ENCODE measurements at regions not wholly inside any gene's neighbourhood (a gene's known extent, or its start where the extent isn't known, plus 50 kb on each side); places are given as distances from the start of the nearest gene placed in this dataset.

- TF ChIP-seq CTCF (IDR thresholded peaks at IDR 0.05): no peak
- no peak for TF ChIP-seq ZFX (IDR thresholded peaks at IDR 0.05; ENCODE audit: borderline replicate concordance)
- H3K27ac ChIP-seq: no peak overlapping the region
Observed at GRCh38 chr5:161094411-161094810, 242.4 kb upstream of the ATP10B start.

- TF ChIP-seq ZFX (IDR thresholded peaks at IDR 0.05; ENCODE audit: borderline replicate concordance) (no peak), CTCF (IDR thresholded peaks at IDR 0.05) (no peak)
- H3K27ac ChIP-seq: no peak overlapping the region
Observed at GRCh38 chr5:161093100-161093499, 241.1 kb upstream of the ATP10B start.

GRCh38 chr5:161089569-161089968 lies 237.6 kb upstream of the ATP10B start:
- TF ChIP-seq ZFX (IDR thresholded peaks at IDR 0.05; ENCODE audit: borderline replicate concordance) (no peak), CTCF (IDR thresholded peaks at IDR 0.05) (no peak)

GRCh38 chr5:161086461-161086860 lies 234.4 kb upstream of the ATP10B start:
- TF ChIP-seq ZFX (IDR thresholded peaks at IDR 0.05; ENCODE audit: borderline replicate concordance): no peak
- no peak for TF ChIP-seq CTCF (IDR thresholded peaks at IDR 0.05)
- H3K27ac ChIP-seq: no peak overlapping the region

More at GRCh38 chr5:161089569-161089968, 237.6 kb upstream of the ATP10B start:
- no peak overlapping the region for H3K27ac ChIP-seq

GRCh38 chr5:161085056-161085455 lies 233.0 kb upstream of the ATP10B start:
- no peak overlapping the region for H3K27ac ChIP-seq
- TF ChIP-seq CTCF (IDR thresholded peaks at IDR 0.05) (no peak), ZFX (IDR thresholded peaks at IDR 0.05; ENCODE audit: borderline replicate concordance) (no peak)

- H3K27ac ChIP-seq: no peak overlapping the region
- no peak for TF ChIP-seq ZFX (IDR thresholded peaks at IDR 0.05; ENCODE audit: borderline replicate concordance)
- no peak for TF ChIP-seq CTCF (IDR thresholded peaks at IDR 0.05)
Observed at GRCh38 chr5:161084115-161084514, 232.1 kb upstream of the ATP10B start.

- TF ChIP-seq CTCF (IDR thresholded peaks at IDR 0.05) (no peak), ZFX (IDR thresholded peaks at IDR 0.05; ENCODE audit: borderline replicate concordance) (no peak)
Observed at GRCh38 chr5:161078793-161079192, 226.8 kb upstream of the ATP10B start.

More at GRCh38 chr5:161078793-161079192, 226.8 kb upstream of the ATP10B start:
- H3K27ac ChIP-seq: no peak overlapping the region

Measured in 22Rv1 (cell line).